ENCODE measurements at regions not wholly inside any gene's neighbourhood (a gene's known extent, or its start where the extent isn't known, plus 50 kb on each side); places are given as distances from the start of the nearest gene placed in this dataset.

GRCh38 chr7:94223375-94224084, 171.2 kb upstream of the COL1A2 start:
- no peaks in the 10 kb centered on the region for H3K4me1 ChIP-seq (ENCODE audit: control insufficient read depth, insufficient read depth, low read length)
- no peaks in the 10 kb centered on the region for H3K9me3 ChIP-seq (ENCODE audit: control insufficient read depth, insufficient read depth, low read depth, low read length)
- ChIA-PET CTCF (interaction anchor here (0.8 to 1.3 kb wide), 4 partner anchors 11 to 512 kb away, joined by 3 to 4 read pairs (median 3); no protein-coding TSS in a partner anchor), POLR2A (no interaction called here)
- H3K4me3 ChIP-seq (ENCODE audit: low read depth, low read length) = no peak overlapping the region
- TF ChIP-seq CTCF (tag by site-specific recombination; IDR thresholded peaks at IDR 0.05) = peak; percentile 61
- peak; percentile 14; the same call in 1 of the 2 replicates for TF ChIP-seq ZNF654 (tag by site-specific recombination; IDR thresholded peaks at IDR 0.05; ENCODE audit: low read depth)
- TF ChIP-seq ZNF335 (tag by site-specific recombination; conservative IDR thresholded peaks at IDR 0.05) = peak; percentile 41
- 0 out of 2 replicates have a peak, but pooled peaks have one; percentile 49 for TF ChIP-seq ZFHX2 (tag by site-specific recombination; conservative IDR thresholded peaks at IDR 0.05)
- peak; percentile 85 for TF ChIP-seq ZIC2 (tag by site-specific recombination; IDR thresholded peaks at IDR 0.05)
- no peak for TF ChIP-seq ZNF518A (tag by site-specific recombination; conservative IDR thresholded peaks at IDR 0.05; ENCODE audit: low read depth)
- H3K27ac ChIP-seq (ENCODE audit: extremely low read depth, low read depth, low read length) = no peak overlapping the region
- H3K36me3 ChIP-seq (ENCODE audit: control insufficient read depth in 2 of 2, insufficient read depth in 1 of 2, low read length in 2 of 2) = no peaks in the 10 kb centered on the region

- no peaks in the 10 kb centered on the region for H3K36me3 ChIP-seq (ENCODE audit: control insufficient read depth in 2 of 2, insufficient read depth in 1 of 2, low read length in 2 of 2)
- ChIA-PET POLR2A (no interaction called here), CTCF (no interaction called here)
- H3K9me3 ChIP-seq (ENCODE audit: control insufficient read depth, insufficient read depth, low read depth, low read length) = no peaks in the 10 kb centered on the region
- H3K27ac ChIP-seq (ENCODE audit: extremely low read depth, low read depth, low read length) = no peak overlapping the region
- no peak overlapping the region for H3K4me3 ChIP-seq (ENCODE audit: low read depth, low read length)
- no peaks in the 10 kb centered on the region for H3K4me1 ChIP-seq (ENCODE audit: control insufficient read depth, insufficient read depth, low read length)
- no peak for TF ChIP-seq ZNF544 (tag by site-specific recombination; IDR thresholded peaks at IDR 0.05)
- no peak for TF ChIP-seq ZFP69B (tag by site-specific recombination; IDR thresholded peaks at IDR 0.05)
- no peak for TF ChIP-seq ZNF138 (tag by site-specific recombination; IDR thresholded peaks at IDR 0.05; ENCODE audit: borderline replicate concordance)
- no peak for TF ChIP-seq GLI4 (tag by site-specific recombination; IDR thresholded peaks at IDR 0.05)
- no peak for TF ChIP-seq ZNF449 (tag by site-specific recombination; IDR thresholded peaks at IDR 0.05)
- no peak for TF ChIP-seq CTCF (tag by site-specific recombination; IDR thresholded peaks at IDR 0.05)
- no peak for TF ChIP-seq ZNF404 (tag by site-specific recombination; IDR thresholded peaks at IDR 0.05)
- TF ChIP-seq PRDM1 (tag by site-specific recombination; IDR thresholded peaks at IDR 0.05) = no peak
- no peak for TF ChIP-seq YY1 (tag by site-specific recombination; IDR thresholded peaks at IDR 0.05)
- no peak for TF ChIP-seq ZNF623 (tag by site-specific recombination; IDR thresholded peaks at IDR 0.05)
- TF ChIP-seq ZNF133 (tag by site-specific recombination; IDR thresholded peaks at IDR 0.05) = no peak
Observed at GRCh38 chr7:94228223-94228622, 166.5 kb upstream of the COL1A2 start.
